IMR-90 (cell line): ENCODE measurements at regions not wholly inside any gene's neighbourhood (a gene's known extent, or its start where the extent isn't known, plus 50 kb on each side); places are given as distances from the start of the nearest gene placed in this dataset.

ENCODE experiments used
- ATAC-seq: fragments of 200-7000 bp; cut with Tn5 transposase; 2 replicates; pipeline ENCODE4 v1.9.1; 2020; ENCODE audit warnings: low read depth, mild to moderate bottlenecking, moderate library complexity
- BruUV-seq: library from RNA; stranded (reverse); fragments of 400-500 nt; replicated peaks from 2 replicates; lab custom pipeline; 2021; lab: Mats Ljungman, UMichigan
- CTCF ChIA-PET: fragments of 300-600 bp; formaldehyde crosslinking; extraction: SDS; loops from one replicate; lab custom pipeline; 2021; ENCODE audit warnings: antibody characterized with exemption; lab: Yijun Ruan, JAX
- POLR2A ChIA-PET: fragments of 300-600 bp; sonication (Branson Sonifier 250); formaldehyde crosslinking; loops from one replicate; lab custom pipeline; 2022; ENCODE audit warnings: antibody characterized with exemption; ENCODE audit not compliant: unreplicated experiment; lab: Charles Lee
- DNase-seq: peaks from one replicate; pipeline ENCODE4 v3.0.0; 2013
- H2AFZ ChIP-seq: replicated peaks from 2 replicates; pipeline ENCODE3; 2013; ENCODE audit warnings: low read length, mild to moderate bottlenecking; ENCODE audit not compliant: poor library complexity
- H2AK5ac ChIP-seq: 2 replicates; pipeline ENCODE4 v1.6.1; 2013; ENCODE audit warnings: low read depth, low read length, inconsistent platforms
- H2AK9ac ChIP-seq: replicated peaks from 2 replicates; pipeline ENCODE3; 2013; ENCODE audit warnings: mild to moderate bottlenecking, low read depth, low read length, moderate library complexity; ENCODE audit not compliant: poor library complexity
- H2BK120ac ChIP-seq: 2 replicates; pipeline ENCODE4 v1.6.1; 2013; ENCODE audit warnings: low read depth, low read length, inconsistent platforms
- H2BK15ac ChIP-seq: 3 replicates; pipeline ENCODE4 v1.6.1; 2013; ENCODE audit warnings: low read depth, low read length, inconsistent platforms
- H2BK20ac ChIP-seq: 2 replicates; pipeline ENCODE4 v1.6.1; 2013; ENCODE audit warnings: low read depth, mild to moderate bottlenecking, inconsistent platforms, low read length, moderate library complexity
- H2BK5ac ChIP-seq: 2 replicates; pipeline ENCODE4 v1.6.1; 2013; ENCODE audit warnings: mild to moderate bottlenecking, low read depth, low read length, inconsistent platforms; ENCODE audit not compliant: poor library complexity, severe bottlenecking
- H3K14ac ChIP-seq: replicated peaks from 2 replicates; pipeline ENCODE4 v1.6.1; 2013; ENCODE audit warnings: low read depth, low read length, inconsistent platforms
- H3K18ac ChIP-seq: 2 replicates; pipeline ENCODE4 v1.6.1; 2013; ENCODE audit warnings: low read depth, low read length, control low read depth
- H3K23ac ChIP-seq: 2 replicates; pipeline ENCODE4 v1.6.1; 2013; ENCODE audit warnings: low read depth, low read length, inconsistent platforms
- H3K27ac ChIP-seq: 2 replicates; pipeline ENCODE4 v1.5.1; 2013; ENCODE audit warnings: mild to moderate bottlenecking, control low read depth, low read length; ENCODE audit not compliant: insufficient read depth
- H3K27me3 ChIP-seq: 2 replicates; pipeline ENCODE4 v1.6.1; 2013; ENCODE audit warnings: low read length; ENCODE audit not compliant: control insufficient read depth, insufficient read depth
- H3K36me3 ChIP-seq: 2 replicates; pipeline ENCODE4 v1.6.1; 2013; ENCODE audit warnings: low read length, mixed read lengths; ENCODE audit not compliant: control insufficient read depth, insufficient read depth
- H3K4ac ChIP-seq: 2 replicates; pipeline ENCODE4 v1.6.1; 2013; ENCODE audit warnings: low read depth, low read length, inconsistent platforms
- H3K4me1 ChIP-seq: 2 replicates; pipeline ENCODE4 v1.6.1; 2013; ENCODE audit warnings: low read length, mixed read lengths; ENCODE audit not compliant: control insufficient read depth, insufficient read depth
- H3K4me2 ChIP-seq: 2 replicates; pipeline ENCODE4 v1.6.1; 2013; ENCODE audit warnings: low read depth, mild to moderate bottlenecking, control low read depth, low read length, moderate library complexity
- H3K4me3 ChIP-seq: 2 replicates; pipeline ENCODE4 v1.5.1; 2013; ENCODE audit warnings: low read depth, mild to moderate bottlenecking, control low read depth, low read length, moderate library complexity; ENCODE audit not compliant: insufficient read depth
- H3K56ac ChIP-seq: 2 replicates; pipeline ENCODE4 v1.6.1; 2013; ENCODE audit warnings: low read length, inconsistent platforms; ENCODE audit not compliant: insufficient read depth; ENCODE audit errors: extremely low read depth
- H3K79me1 ChIP-seq, 2 experiments: 2 replicates each; pipeline ENCODE4 v1.6.1; 2013; ENCODE audit warnings: low read length in 2 of 2, inconsistent platforms in 1 of 2, low read depth in 1 of 2
- H3K9ac ChIP-seq: 2 replicates; pipeline ENCODE4 v1.6.1; 2013; ENCODE audit warnings: low read depth, low read length, control low read depth
- H3K9me1 ChIP-seq: 2 replicates; pipeline ENCODE4 v1.6.1; 2013; ENCODE audit warnings: low read length, inconsistent platforms; ENCODE audit not compliant: insufficient read depth
- H3K9me3 ChIP-seq: 2 replicates; pipeline ENCODE4 v1.6.1; 2013; ENCODE audit warnings: low read length; ENCODE audit not compliant: control insufficient read depth, insufficient read depth
- H4K20me1 ChIP-seq: 2 replicates; pipeline ENCODE4 v1.6.1; 2013; ENCODE audit warnings: low read length, inconsistent platforms; ENCODE audit not compliant: insufficient read depth
- H4K5ac ChIP-seq: 2 replicates; pipeline ENCODE4 v1.6.1; 2013; ENCODE audit warnings: mild to moderate bottlenecking, low read depth, low read length, control low read depth
- H4K8ac ChIP-seq, 2 experiments: 2 replicates each; pipeline ENCODE4 v1.6.1; 2013; ENCODE audit warnings: low read depth in 2 of 2, low read length in 2 of 2, control low read depth in 1 of 2, inconsistent platforms in 1 of 2
- H4K91ac ChIP-seq: 2 replicates; pipeline ENCODE4 v1.6.1; 2013; ENCODE audit warnings: low read depth, low read length, inconsistent platforms; ENCODE audit not compliant: insufficient read depth
- BHLHE40 ChIP-seq: fragments of 150-350 bp; IDR thresholded peaks from 2 replicates; pipeline ENCODE4 v1.6.1; 2016; ENCODE audit warnings: mild to moderate bottlenecking, low read depth, low read length
- WGBS, 2 experiments: methylation state at CpG; one replicate each; pipeline versions ENCODE4 v1.1.5 to v1.1.7; 2013; ENCODE audit warnings: missing lambda C conversion rate in 2 of 2; ENCODE audit not compliant: insufficient read length in 1 of 2; ENCODE audit errors: extremely low coverage in 2 of 2; 5-methylcytosine and 5-hydroxymethylcytosine counted together
- dilution Hi-C: fragments of 300-500 bp; cut with HindIII; formaldehyde crosslinking; loops from one replicate; pipeline ENCODE4 v1.14.3; 2018; ENCODE audit warnings: low sequenced_read_pairs; ENCODE audit not compliant: unreplicated experiment
- in situ Hi-C: fragments of 300-500 bp; cut with MboI; formaldehyde crosslinking; loops from 3 replicates; pipeline ENCODE4 v1.14.3; 2019; ENCODE audit warnings: low sequenced_read_pairs, inconsistent platforms, mixed read lengths
- intact Hi-C: fragments of 100-400 bp; cut with micrococcal nuclease; formaldehyde crosslinking; loops from 2 replicates; pipeline ENCODE4 v1.10.0; 2022

GRCh38 chr1:22317920-22318243, 133.8 kb upstream of the ZBTB40 start:
- peaks cover 3% of the 10 kb centered on the region; the same call in 1 of the 2 replicates for H3K9me3 ChIP-seq
- no peaks in the 10 kb centered on the region for H3K79me1 ChIP-seq
- H2BK15ac ChIP-seq = no peak overlapping the region
- BruUV-seq = no TSS peak
- no CpG with 5 or more reads among the region's 3 CpGs for WGBS, 2 experiments
- dilution Hi-C loops (no loop called here), in situ Hi-C loops (no loop called here), intact Hi-C loops (no loop called here)
- no peak overlapping the region for H3K56ac ChIP-seq
- H3K9me1 ChIP-seq = no peaks in the 10 kb centered on the region
- no peak overlapping the region for H3K4me2 ChIP-seq
- no peaks in the 10 kb centered on the region for H3K4me1 ChIP-seq
- H4K8ac ChIP-seq = no peak overlapping the region
- H2AK9ac ChIP-seq = no peak overlapping the region
- no peak overlapping the region for H2AK5ac ChIP-seq
- H4K20me1 ChIP-seq = no peaks in the 10 kb centered on the region
- H3K36me3 ChIP-seq = no peaks in the 10 kb centered on the region
- POLR2A ChIA-PET = no interaction called here
- H3K27me3 ChIP-seq = peaks cover 64% of the 10 kb centered on the region
- no peak overlapping the region for H2BK5ac ChIP-seq
- H3K14ac ChIP-seq = no peak overlapping the region
- H3K4me3 ChIP-seq = no peak overlapping the region
- ATAC-seq (no peak), DNase-seq (no peak)
- H4K91ac ChIP-seq = no peak overlapping the region
- no peak overlapping the region for H3K4ac ChIP-seq
- H2AFZ ChIP-seq = no peak overlapping the region
- H3K23ac ChIP-seq = no peak overlapping the region
- TF ChIP-seq BHLHE40 = no peak
- no peak overlapping the region for H2BK120ac ChIP-seq
- CTCF ChIA-PET = interaction anchor here (0.7 kb wide), 1 partner anchor 340 kb away, joined by 3 read pairs; no protein-coding TSS in a partner anchor
- no peak overlapping the region for H4K5ac ChIP-seq
- no peak overlapping the region for H2BK20ac ChIP-seq
- H3K18ac ChIP-seq = no peak overlapping the region
- no peak overlapping the region for H3K9ac ChIP-seq
- no peak overlapping the region for H3K27ac ChIP-seq
